ENCODE measurements at regions not wholly inside any gene's neighbourhood (a gene's known extent, or its start where the extent isn't known, plus 50 kb on each side); places are given as distances from the start of the nearest gene placed in this dataset.

DNA sequence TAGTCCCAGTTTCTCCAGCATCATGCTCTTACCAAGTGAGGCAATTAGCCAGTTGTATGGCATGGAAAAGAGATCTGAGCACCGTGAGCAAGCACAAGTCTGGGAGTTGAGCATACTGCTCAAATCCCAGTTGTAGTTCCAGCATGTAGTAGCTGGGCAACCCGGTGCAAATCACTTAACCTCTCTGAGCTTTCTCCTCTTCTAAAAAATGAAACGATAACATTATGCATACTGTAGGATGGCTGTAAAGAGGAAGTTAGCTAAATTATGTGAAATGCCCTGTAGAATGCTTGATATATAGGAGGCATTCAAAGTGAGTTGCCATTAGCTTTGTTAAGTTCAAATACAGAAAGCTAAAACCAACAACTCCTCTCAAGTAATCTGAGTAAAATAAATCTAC lies 164.0 kb upstream of the ZEB2 start:
- no peaks in the 10 kb centered on the region for H3K27me3 ChIP-seq
- WGBS, 2 donors = 79 to 89% methylated on average over 3 of the region's 3 CpGs
- H3K36me3 ChIP-seq = no peaks in the 10 kb centered on the region
- no peak overlapping the region for H3K27ac ChIP-seq
- H3K4me1 ChIP-seq = peaks cover 0 to 4% of the 10 kb centered on the region in 2 donors
- DNase-seq = no peak
- H3K4me3 ChIP-seq (replicated peaks in 1 of 3) = no peak overlapping the region
- intact Hi-C loops (cut with DNase I) = no loop called here
- TF ChIP-seq, protein P1, sequence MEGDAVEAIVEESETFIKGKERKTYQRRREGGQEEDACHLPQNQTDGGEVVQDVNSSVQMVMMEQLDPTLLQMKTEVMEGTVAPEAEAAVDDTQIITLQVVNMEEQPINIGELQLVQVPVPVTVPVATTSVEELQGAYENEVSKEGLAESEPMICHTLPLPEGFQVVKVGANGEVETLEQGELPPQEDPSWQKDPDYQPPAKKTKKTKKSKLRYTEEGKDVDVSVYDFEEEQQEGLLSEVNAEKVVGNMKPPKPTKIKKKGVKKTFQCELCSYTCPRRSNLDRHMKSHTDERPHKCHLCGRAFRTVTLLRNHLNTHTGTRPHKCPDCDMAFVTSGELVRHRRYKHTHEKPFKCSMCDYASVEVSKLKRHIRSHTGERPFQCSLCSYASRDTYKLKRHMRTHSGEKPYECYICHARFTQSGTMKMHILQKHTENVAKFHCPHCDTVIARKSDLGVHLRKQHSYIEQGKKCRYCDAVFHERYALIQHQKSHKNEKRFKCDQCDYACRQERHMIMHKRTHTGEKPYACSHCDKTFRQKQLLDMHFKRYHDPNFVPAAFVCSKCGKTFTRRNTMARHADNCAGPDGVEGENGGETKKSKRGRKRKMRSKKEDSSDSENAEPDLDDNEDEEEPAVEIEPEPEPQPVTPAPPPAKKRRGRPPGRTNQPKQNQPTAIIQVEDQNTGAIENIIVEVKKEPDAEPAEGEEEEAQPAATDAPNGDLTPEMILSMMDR (IDR thresholded peaks at IDR 0.05) = no peak
- TF ChIP-seq POLR2A (IDR thresholded peaks at IDR 0.05) = no peak
- no peaks in the 10 kb centered on the region for H3K9me3 ChIP-seq

DNA sequence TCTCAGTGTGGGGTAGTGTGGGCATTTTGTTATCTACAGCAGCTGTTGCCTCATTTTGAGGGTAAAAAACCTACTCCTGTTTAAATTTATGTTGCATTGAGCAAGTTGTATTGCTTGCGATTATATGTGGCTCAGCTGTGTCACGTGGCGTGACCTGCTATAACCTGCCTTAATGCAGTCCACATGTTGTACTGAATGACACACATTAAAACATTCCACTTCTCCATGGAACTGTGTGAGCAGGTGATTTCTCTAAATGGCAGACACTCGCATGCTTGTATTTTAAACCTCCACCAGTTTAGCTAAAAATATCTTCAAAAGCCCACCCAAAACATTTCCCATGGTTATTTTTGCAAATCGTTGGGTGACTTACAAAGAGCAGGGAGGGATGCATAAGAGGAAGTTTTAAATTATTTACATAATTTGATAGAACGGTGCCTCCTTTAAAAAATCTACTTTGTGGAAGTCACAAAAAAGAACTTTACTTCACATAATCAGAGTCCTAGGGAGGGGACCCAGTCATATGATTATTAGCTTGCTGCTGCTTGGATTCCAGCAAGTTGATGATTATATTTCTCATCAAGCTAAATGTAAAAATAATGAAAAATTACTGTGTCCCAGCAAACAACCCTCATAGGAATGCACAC lies 163.3 kb upstream of the ZEB2 start:
- 77 to 80% methylated on average over 6 of the region's 6 CpGs for WGBS, 2 donors
- Histone ChIP-seq H3K4me3 (replicated peaks in 1 of 3) (no peak overlapping the region), H3K4me1 (peaks cover 4 to 8% of the 10 kb centered on the region in 2 donors), H3K9me3 (no peaks in the 10 kb centered on the region), H3K27ac (no peak overlapping the region), H3K36me3 (no peaks in the 10 kb centered on the region), H3K27me3 (no peaks in the 10 kb centered on the region)
- TF ChIP-seq POLR2A (IDR thresholded peaks at IDR 0.05) = no peak
- TF ChIP-seq, protein P1 (IDR thresholded peaks at IDR 0.05) = no peak
- no peak for DNase-seq
- intact Hi-C loops (cut with DNase I) = no loop called here

DNA sequence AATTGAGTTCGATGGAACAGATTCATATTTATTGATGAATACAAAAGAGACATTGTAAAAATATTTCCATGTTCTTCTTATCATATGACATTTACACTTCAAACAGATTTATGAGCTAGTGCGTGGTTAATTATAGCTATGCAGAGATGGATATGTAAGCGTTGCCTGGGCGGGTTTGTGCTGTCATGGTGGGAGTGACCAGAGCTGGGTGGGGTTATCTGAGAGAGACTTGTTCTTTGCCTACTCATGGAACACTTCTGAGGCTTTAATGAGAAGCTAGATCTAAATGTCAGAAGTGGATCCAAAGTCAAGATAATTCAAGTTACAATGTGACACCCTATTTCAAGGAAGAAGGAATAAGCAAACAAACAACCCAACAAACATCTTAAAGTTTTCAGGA lies 162.3 kb upstream of the ZEB2 start:
- Histone ChIP-seq H3K4me1 (peaks cover 4 to 8% of the 10 kb centered on the region in 2 donors), H3K9me3 (no peaks in the 10 kb centered on the region), H3K4me3 (replicated peaks in 1 of 3) (no peak overlapping the region), H3K27ac (no peak overlapping the region), H3K27me3 (no peaks in the 10 kb centered on the region), H3K36me3 (no peaks in the 10 kb centered on the region)
- TF ChIP-seq, protein P1 (IDR thresholded peaks at IDR 0.05) = no peak
- no peak for TF ChIP-seq POLR2A (IDR thresholded peaks at IDR 0.05)
- 79 to 96% methylated on average over 4 of the region's 4 CpGs for WGBS, 2 donors
- no peak for DNase-seq
- intact Hi-C loops (cut with DNase I) = no loop called here

DNA sequence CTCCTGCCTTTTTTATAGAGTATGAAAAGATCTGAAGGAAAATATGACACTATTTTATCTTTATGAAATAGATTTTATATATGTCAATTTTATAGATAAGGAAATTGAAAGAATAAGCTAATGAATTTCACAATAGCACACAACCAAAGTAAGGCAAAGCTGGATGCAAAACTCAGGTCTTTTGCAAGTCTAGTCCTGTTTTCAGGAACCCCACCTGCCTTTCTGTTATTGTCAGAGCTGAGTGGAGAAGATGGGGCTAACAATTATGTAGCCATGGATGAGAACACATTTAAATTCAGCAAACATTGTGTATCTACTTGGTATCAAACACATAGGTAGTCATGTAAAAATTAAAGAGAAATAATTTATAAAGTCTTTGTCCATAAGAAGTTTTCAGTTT lies 161.5 kb upstream of the ZEB2 start:
- peaks cover 4 to 8% of the 10 kb centered on the region in 2 donors for H3K4me1 ChIP-seq
- no peak overlapping the region for H3K4me3 ChIP-seq (replicated peaks in 1 of 3)
- DNase-seq = no peak
- no peak overlapping the region for H3K27ac ChIP-seq
- H3K36me3 ChIP-seq = no peaks in the 10 kb centered on the region
- TF ChIP-seq, protein P1 (IDR thresholded peaks at IDR 0.05) = no peak
- intact Hi-C loops (cut with DNase I) = no loop called here
- no peaks in the 10 kb centered on the region for H3K27me3 ChIP-seq
- no peaks in the 10 kb centered on the region for H3K9me3 ChIP-seq

DNA sequence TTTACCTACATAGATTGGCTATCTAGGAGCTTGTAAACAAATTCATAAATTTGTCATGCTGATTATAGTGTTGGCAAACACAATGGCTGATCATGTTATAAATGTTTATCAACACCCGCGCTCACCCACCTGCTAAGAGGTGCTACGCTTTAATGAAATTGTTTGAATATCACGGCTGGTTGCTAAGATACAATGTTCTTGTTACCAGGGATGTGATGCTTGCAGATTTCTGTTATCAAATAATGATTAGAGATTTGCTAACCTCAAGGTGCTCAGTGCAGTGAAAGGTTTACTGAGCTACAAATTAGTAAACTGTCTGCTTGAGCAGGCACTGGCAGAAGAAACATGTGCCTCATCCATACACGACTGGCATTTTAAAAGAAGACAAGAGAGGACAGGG lies 160.0 kb upstream of the ZEB2 start:
- Histone ChIP-seq H3K4me3 (replicated peaks in 1 of 3) (no peak overlapping the region), H3K27ac (no peak overlapping the region), H3K4me1 (peaks cover 4 to 8% of the 10 kb centered on the region in 2 donors), H3K36me3 (no peaks in the 10 kb centered on the region), H3K27me3 (no peaks in the 10 kb centered on the region), H3K9me3 (no peaks in the 10 kb centered on the region)
- no peak for DNase-seq
- 72 to 78% methylated on average over 5 of the region's 5 CpGs for WGBS, 2 donors
- TF ChIP-seq, protein P1 (IDR thresholded peaks at IDR 0.05) = no peak
- no peak for TF ChIP-seq POLR2A (IDR thresholded peaks at IDR 0.05)
- intact Hi-C loops (cut with DNase I) = no loop called here
